Superior temporal gyrus (tissue), 1 donor: ENCODE measurements at regions not wholly inside any gene's neighbourhood (a gene's known extent, or its start where the extent isn't known, plus 50 kb on each side); places are given as distances from the start of the nearest gene placed in this dataset.
"Not testable (repeated sequence)": the region's sequence is repeated elsewhere in the genome, so short reads cannot be mapped to it uniquely, and the experiment has no call there.

Source experiments
- DNase-seq: peaks from one replicate; pipeline ENCODE4 v3.0.0-alpha.2; 2016; ENCODE audit errors: extremely low spot score

DNA sequence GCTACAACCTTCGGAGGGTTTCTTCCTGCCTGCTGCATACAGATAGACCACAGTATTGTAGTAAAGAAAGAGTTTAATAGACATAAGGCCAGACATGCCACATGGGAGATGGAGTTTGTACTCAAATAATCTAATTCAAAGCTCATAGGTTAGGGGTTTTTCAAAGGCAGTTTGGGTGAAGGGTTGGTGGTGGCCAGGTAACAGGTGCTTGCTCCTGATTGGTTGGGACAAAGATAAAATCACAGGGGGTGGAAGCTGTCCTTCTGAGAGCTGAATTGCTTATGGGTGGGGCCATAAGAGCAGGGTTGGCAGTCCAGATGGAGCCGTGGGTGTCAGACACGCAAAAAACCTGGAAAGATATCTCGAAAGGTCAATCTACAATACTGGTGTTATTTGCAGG, 92.3 kb upstream of the ETV3 start:
- no peak for DNase-seq

DNA sequence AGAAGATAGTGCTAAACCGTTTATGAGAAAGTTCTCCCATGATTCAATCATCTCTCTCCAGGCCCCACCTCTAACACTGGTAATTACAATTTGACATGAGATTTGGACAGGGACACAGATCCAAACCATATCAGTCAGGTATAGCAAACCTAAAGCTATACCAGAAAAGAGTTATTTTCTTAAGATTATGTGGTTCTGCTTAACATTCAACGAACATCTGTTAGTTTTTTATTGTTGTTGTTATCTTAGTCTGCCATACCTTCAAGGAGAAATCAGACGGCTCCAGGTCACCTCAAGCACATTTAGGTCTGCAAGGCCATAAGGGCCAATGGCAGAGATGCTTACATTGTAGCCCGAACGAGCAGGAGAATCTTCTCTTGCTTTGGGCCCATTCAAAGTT, 89.5 kb upstream of the ETV3 start:
- DNase-seq = no peak

DNA sequence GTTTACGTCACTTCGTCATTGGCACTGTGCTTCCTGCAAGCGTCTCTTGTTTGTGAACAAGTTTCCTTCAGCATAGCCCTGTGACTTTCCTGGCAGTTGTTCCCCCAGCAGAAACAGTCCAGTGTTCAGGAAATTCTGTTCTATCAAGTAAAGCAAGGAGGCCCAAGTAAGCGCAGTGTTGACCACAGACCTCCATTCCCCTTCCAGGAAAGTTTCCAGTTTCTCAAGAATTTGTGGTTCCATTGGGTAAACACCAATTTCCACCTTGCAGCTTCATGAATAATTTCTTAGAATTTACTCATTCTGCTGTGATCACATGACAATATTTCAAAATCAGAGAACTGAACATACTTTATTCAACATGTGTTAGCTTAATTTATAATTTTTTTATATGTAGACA, 88.5 kb upstream of the ETV3 start:
- DNase-seq = no peak

DNA sequence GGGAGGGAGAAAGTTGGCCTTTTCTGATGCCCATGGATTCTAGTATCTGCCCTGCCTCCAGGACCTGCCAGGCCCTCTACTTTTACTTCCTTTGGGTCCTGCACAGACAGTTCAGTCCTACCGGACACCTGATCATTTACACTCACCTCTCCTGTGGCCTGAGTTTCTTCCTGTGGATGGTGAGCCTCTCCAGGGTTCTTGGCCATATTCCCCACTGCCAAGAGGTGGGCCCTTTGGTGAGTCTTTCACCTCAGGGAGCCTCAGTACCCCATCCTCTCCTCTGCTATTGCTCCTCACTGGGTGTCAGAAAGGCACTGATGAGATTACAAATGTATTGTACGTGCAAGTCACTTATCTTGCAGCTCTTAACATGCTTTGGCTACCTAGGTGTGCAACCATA, 81.4 kb upstream of the ETV3 start:
- DNase-seq = no peak

- no peak for DNase-seq
Measured at GRCh38 chr1:157219182-157219581, 81.0 kb upstream of the ETV3 start.

GRCh38 chr1:157218671-157219070, 80.5 kb upstream of the ETV3 start:
- no peak for DNase-seq

- DNase-seq = no peak
Measured at GRCh38 chr1:157217486-157217885, 79.3 kb upstream of the ETV3 start.

DNA sequence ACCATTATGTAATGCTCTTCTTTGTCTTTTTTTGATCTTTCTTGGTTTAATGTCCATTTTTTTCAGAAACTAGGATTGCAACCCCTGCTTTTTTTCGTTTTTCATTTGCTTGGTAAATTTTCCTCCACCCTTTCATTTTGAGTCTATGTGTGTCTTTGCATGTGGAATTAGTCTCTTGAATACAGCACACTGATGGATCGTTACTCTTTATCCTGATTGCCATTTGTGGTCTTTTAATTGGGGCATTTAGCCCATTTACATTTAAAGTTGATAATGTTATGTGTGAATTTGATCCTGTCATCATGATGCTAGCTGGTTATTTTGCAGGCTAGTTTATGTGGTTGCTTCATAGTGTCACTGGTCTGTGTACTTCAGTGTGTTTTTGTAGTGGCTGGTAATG, 75.6 kb upstream of the ETV3 start:
- no peak for DNase-seq

GRCh38 chr1:157209514-157209913, 71.3 kb upstream of the ETV3 start:
- no peak for DNase-seq

DNA sequence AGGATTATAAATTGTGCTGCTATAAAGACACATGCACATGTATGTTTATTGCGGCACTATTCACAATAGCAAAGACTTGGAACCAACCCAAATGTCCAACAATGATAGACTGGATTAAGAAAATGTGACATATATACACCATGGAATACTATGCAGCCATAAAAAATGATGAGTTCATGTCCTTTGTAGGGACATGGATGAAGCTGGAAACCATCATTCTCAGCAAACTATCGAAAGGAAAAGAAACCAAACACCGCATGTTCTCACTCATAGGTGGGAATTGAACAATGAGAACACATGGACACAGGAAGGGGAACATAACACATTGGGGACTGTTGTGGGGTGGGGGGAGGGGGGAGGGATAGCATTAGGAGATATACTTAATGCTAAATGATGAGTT, 67.8 kb upstream of the ETV3 start:
- DNase-seq = not testable (repeated sequence)

GRCh38 chr1:157203166-157203565, 65.0 kb upstream of the ETV3 start:
- DNase-seq = no peak

- no peak for DNase-seq
Measured at GRCh38 chr1:157202331-157202730, 64.1 kb upstream of the ETV3 start.

GRCh38 chr1:157201767-157202166, 63.6 kb upstream of the ETV3 start:
- DNase-seq = no peak

DNA sequence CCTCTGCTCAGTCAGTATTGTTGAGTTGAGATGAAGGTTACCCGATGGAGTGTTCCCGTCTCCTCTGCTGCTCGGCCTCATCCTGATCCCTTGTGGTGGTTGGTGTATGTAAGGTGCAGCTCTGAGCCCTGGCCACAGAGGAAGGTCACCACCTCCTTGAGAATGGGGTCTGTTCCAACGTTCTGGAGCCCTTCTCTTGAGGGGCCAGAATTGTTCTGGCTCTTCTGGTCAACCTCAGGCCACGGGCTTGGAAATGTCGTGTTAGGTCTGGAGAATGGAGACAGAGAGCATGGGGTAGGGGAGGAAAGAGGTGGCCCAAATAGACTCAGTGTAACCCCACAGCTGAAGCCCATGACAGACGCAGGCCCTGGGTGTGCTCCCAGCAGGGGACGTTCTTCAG, 62.3 kb upstream of the ETV3 start:
- DNase-seq = no peak

GRCh38 chr1:157199421-157199755, 61.2 kb upstream of the ETV3 start:
- no peak for DNase-seq

DNA sequence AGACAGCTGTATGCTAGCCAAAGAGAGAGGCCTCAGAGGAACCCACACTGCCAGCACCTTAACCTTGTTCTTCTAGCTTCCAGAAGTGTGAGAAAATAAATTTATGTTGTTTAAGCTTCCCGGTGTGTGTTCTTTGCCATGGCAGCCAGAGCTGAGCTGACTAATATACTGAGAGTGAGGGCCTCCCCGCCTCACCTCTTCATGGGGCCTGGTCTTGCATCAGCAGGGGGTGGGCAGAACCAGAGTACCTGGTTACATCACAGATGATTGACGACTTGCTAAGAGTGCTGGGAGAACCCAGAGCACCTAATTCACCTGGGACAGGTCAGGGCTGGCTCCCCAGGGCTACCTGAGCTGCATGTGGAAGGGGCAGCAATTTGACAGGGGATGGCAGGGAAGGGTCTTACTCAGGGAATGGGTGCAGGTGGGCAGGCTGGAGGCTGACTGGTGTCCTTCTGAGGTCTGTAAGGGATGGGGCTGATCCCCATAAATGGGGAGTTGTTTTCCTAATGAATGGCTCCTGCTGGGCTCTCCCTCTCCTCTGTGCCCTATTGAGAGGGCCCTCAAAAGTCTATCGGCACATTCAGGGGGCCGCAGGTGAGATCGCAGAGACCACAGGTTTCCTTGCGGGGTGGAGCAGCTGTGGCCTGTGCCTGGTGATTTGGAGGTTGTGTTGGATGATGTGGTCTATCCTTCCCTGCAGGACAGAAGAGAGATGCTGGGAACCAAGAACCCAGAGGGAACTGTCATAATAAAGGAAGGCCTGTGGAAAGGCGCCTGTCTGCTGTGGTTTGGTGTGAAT, 60.6 kb upstream of the ETV3 start:
- DNase-seq = no peak

DNA sequence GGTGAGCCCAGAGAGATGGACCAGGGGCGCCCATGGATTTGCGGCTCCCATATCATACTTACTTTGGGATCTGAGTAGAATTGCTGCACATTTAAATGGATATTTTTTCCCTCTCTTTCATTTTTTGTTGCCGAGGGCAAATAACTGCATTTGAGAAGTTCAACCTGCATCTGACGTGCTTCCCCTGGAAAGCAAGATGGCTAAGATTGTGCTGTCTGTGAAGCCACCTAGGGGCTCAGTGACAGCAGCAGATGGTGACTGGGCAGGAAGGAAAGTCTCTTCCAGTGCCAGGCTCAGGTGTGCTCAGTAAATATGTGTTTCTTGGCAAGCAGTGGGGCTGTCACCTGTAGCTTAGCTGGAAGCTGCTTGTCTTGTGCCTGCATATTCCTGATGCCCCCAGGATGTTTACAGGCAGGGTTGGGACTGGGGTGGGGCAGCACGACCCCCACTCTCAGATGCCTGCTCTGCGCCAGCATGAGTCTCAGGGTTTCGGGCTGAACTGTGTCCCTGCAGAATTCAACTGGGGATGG, 59.8 kb upstream of the ETV3 start:
- no peak for DNase-seq

DNA sequence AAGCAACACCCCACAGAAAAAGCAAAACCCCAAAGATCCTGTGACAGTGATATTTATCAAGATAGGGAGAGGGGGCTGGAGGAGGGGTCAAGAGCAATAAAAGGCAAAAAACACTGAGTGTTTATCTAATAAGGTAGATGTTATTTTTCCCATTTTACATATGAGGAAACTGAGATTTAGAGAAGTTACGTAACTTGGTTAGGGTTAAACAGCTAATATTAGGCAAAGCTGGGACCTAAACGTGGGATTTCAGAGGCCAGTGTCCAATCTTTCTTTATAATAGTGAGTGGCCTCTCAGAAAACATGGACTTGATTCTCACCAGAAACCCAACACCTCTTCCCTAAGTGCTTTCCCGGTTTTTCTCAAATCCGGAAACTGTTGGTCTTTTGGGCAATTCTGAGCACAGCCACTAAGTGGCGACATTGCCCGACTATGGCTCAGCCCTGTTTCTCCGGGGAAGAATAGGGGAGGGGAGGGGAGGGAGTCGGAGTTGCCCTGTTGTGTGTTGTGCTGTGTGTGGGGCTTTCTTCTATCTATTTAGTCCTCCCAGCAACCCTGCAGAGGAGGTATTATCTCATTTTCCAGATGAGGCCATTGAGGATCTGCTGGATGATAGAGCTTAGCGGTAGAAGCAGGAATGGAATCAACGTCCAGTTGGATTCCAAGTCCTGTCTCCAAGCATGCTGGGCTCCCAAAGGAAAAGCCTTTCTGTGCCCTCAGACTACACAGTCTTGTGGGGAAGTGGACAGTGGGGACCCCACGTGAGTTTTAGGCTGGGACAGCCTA, 58.7 kb upstream of the ETV3 start:
- not testable (repeated sequence) for DNase-seq

GRCh38 chr1:157196245-157196543, 58.0 kb upstream of the ETV3 start:
- no peak for DNase-seq

- no peak for DNase-seq
Measured at GRCh38 chr1:157195521-157196244, 57.5 kb upstream of the ETV3 start.

DNA sequence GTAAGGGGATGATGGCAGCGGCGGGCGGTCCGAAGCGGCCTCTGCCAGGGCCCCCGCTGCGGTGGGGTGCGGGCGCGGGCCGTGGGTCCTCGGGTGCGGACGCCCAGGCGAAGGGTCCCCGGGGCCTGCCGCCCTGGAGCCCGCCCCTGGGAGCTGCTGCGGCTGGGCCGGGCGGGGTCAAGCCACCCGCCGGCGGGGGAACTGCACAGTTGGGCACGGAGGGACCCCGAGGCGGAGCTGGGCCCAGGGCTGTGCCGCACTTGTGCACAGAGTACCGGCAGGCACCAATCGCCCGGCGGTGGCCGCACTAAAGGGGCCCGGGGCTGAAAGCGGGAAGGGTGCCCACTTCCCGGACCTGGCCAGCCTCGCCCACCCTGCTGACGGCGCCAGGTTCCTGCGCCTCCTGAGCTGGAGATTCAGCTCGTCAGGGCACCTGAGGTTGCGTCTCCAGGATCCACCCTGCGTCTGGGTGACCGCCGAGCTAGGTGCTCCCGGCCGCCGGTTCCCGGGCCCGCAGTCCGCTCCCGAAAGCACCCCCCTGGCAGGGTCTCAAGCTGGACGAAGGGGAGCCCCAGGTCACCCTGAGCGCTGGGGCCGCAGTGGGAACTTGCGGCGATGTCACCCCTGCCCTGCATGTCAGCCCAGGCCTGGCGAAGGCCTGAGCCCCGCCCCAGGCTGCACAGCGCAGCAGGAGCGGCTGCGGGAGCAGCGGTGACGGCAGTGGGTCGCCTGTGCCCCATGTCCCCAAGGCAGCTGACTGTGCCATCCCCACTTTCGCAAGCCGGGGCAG, 56.7 kb upstream of the ETV3 start:
- DNase-seq = no peak
